RCC 7860 (cell line): ENCODE measurements at regions not wholly inside any gene's neighbourhood (a gene's known extent, or its start where the extent isn't known, plus 50 kb on each side); places are given as distances from the start of the nearest gene placed in this dataset.

Source experiments
- DNase-seq: peaks from one replicate; pipeline ENCODE4 v3.0.0-alpha.2; 2015; ENCODE audit warnings: low spot score
- FAIRE-seq: peaks from 2 replicates; lab custom pipeline; 2012; peaks lifted over from hg19 to GRCh38; lab: Jason Lieb, UNC

- no peak for FAIRE-seq
- DNase-seq = no peak
These were observed 930.5 kb downstream of the ADGRL3 start for GRCh38 chr4:62130637-62131036.

DNA sequence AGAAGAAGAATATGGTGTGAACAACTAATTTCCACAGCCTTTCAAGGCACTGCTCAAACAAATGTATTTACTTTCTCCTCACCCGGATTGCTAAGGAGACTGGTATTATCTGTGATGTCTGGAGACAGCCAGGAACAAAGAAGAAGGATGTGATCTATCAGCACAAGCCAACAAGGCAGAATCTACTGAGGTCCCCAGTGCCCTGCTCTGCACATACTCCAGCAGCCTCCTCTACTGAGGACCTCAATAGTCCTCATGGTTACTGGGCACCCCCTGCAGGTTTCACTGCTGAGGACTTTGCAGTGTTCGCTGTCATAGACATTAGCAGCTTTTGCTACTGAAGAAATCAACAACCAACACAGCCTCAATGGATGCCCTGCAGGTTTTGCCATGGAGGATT, 930.1 kb downstream of the ADGRL3 start:
- no peak for DNase-seq
- FAIRE-seq = no peak
